OCI-LY1 (cell line): ENCODE measurements at regions not wholly inside any gene's neighbourhood (a gene's known extent, or its start where the extent isn't known, plus 50 kb on each side); places are given as distances from the start of the nearest gene placed in this dataset.

Experiments used
- H2AFZ ChIP-seq: fragments of 200-600 bp; sonication (generic), shearing (Covaris generic); 2 replicates; pipeline ENCODE4 v1.6.0; 2014; ENCODE audit warnings: antibody characterized with exemption, mild to moderate bottlenecking, low read length
- H3F3A ChIP-seq: fragments of 200-600 bp; sonication (generic), shearing (Covaris generic); 2 replicates; pipeline ENCODE4 v1.6.0; 2014; ENCODE audit warnings: mild to moderate bottlenecking, antibody characterized with exemption, low read length, moderate library complexity; ENCODE audit not compliant: insufficient read depth
- H3K27ac ChIP-seq: fragments of 200-600 bp; sonication (generic); 2 replicates; pipeline ENCODE4 v1.5.1; 2014; ENCODE audit warnings: low read length, mixed run types, mild to moderate bottlenecking, low read depth; ENCODE audit not compliant: poor library complexity, severe bottlenecking
- H3K27me3 ChIP-seq: fragments of 200-600 bp; sonication (generic); 2 replicates; pipeline ENCODE4 v1.6.0; 2014; ENCODE audit warnings: antibody characterized with exemption, mild to moderate bottlenecking, low read length, moderate library complexity; ENCODE audit not compliant: insufficient read depth
- H3K36me3 ChIP-seq: fragments of 200-600 bp; sonication (generic); 2 replicates; pipeline ENCODE4 v1.6.1; 2014; ENCODE audit warnings: mild to moderate bottlenecking, antibody characterized with exemption, low read length, moderate library complexity, mixed read lengths; ENCODE audit not compliant: insufficient read depth
- H3K4me1 ChIP-seq: fragments of 200-600 bp; sonication (generic); 2 replicates; pipeline ENCODE4 v1.5.1; 2014; ENCODE audit warnings: mild to moderate bottlenecking, low read length, moderate library complexity; ENCODE audit not compliant: insufficient read depth, severe bottlenecking
- H3K4me2 ChIP-seq: fragments of 200-600 bp; sonication (generic), shearing (Covaris generic); 2 replicates; pipeline ENCODE4 v1.6.1; 2014; ENCODE audit warnings: low read length
- H3K4me3 ChIP-seq: fragments of 200-600 bp; sonication (generic); 2 replicates; pipeline ENCODE4 v1.5.1; 2014; ENCODE audit warnings: low read length, low read depth, mild to moderate bottlenecking, mixed read lengths; ENCODE audit not compliant: poor library complexity, severe bottlenecking
- H3K79me2 ChIP-seq: fragments of 200-600 bp; shearing (Covaris generic); 2 replicates; pipeline ENCODE4 v1.6.1; 2016; ENCODE audit warnings: mixed run types, low read length, mixed read lengths; ENCODE audit not compliant: insufficient read depth
- H3K9ac ChIP-seq: fragments of 200-600 bp; sonication (generic), shearing (Covaris generic); 2 replicates; pipeline ENCODE4 v1.6.1; 2014; ENCODE audit warnings: mild to moderate bottlenecking, low read length, mixed read lengths
- H3K9me2 ChIP-seq: fragments of 200-600 bp; sonication (generic), shearing (Covaris generic); 2 replicates; pipeline ENCODE4 v1.6.1; 2014; ENCODE audit warnings: low read depth, mild to moderate bottlenecking, low read length, mixed read lengths
- H3K9me3 ChIP-seq: fragments of 200-600 bp; shearing (Covaris generic); 2 replicates; pipeline ENCODE4 v1.6.1; 2014; ENCODE audit warnings: low read length, mixed read lengths
- H4K20me1 ChIP-seq: fragments of 200-600 bp; sonication (generic), shearing (Covaris generic); 2 replicates; pipeline ENCODE4 v1.6.0; 2016; ENCODE audit warnings: mild to moderate bottlenecking, low read length; ENCODE audit not compliant: insufficient read depth
- CTCF ChIP-seq: fragments of 200-600 bp; sonication (generic), shearing (Covaris generic); IDR thresholded peaks from 2 replicates; pipeline ENCODE4 v1.5.1; 2017; ENCODE audit warnings: mild to moderate bottlenecking, antibody characterized with exemption, low read length, moderate library complexity, mixed read lengths
- EZH2 ChIP-seq: fragments of 200-600 bp; sonication (generic), shearing (Covaris generic); IDR thresholded peaks from 2 replicates; pipeline ENCODE4 v1.8.0; 2017; ENCODE audit warnings: borderline replicate concordance, mixed run types, mild to moderate bottlenecking, antibody characterized with exemption, low read length, moderate library complexity, mixed read lengths

GRCh38 chr14:31961896-31962295 lies 115.2 kb upstream of the ARHGAP5 start:
- no peaks in the 10 kb centered on the region for H3K36me3 ChIP-seq
- TF ChIP-seq EZH2: no peak
- no peak for TF ChIP-seq CTCF
- H3K9ac ChIP-seq: no peak overlapping the region
- no peak overlapping the region for H3K27ac ChIP-seq
- H3K27me3 ChIP-seq: no peaks in the 10 kb centered on the region
- no peak overlapping the region for H3K4me2 ChIP-seq
- no peak overlapping the region for H2AFZ ChIP-seq
- no peak overlapping the region for H3K4me3 ChIP-seq
- no peaks in the 10 kb centered on the region for H3F3A ChIP-seq
- no peaks in the 10 kb centered on the region for H3K9me3 ChIP-seq
- no peaks in the 10 kb centered on the region for H3K4me1 ChIP-seq
- no peaks in the 10 kb centered on the region for H3K79me2 ChIP-seq
- no peaks in the 10 kb centered on the region for H4K20me1 ChIP-seq
- no peaks in the 10 kb centered on the region for H3K9me2 ChIP-seq

DNA sequence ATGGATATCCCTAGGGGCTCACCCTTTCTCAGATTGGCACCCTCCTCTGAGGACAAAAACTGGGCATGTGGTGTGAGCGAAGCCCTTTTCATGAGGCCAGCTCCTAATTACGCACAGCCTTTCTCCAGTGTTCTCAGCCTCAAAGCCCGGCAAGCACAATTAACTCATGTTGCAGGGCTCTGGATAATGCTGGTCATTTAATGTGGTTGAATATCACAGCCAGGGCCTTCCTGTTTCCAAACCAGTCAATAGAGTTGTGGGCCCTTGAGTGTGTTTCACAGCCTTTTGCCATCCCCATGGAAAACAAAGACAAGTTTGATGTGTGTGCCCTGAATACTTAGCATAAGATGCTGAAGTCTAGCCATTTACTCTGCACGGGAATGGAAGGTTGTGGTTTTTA lies 114.2 kb upstream of the ARHGAP5 start:
- H3K4me1 ChIP-seq: no peaks in the 10 kb centered on the region
- H3K9ac ChIP-seq: no peak overlapping the region
- no peaks in the 10 kb centered on the region for H3K9me3 ChIP-seq
- H3K4me3 ChIP-seq: no peak overlapping the region
- no peaks in the 10 kb centered on the region for H3K36me3 ChIP-seq
- H3K9me2 ChIP-seq: no peaks in the 10 kb centered on the region
- no peaks in the 10 kb centered on the region for H3K79me2 ChIP-seq
- no peak overlapping the region for H2AFZ ChIP-seq
- no peak overlapping the region for H3K27ac ChIP-seq
- TF ChIP-seq CTCF (no peak), EZH2 (no peak)
- H3K27me3 ChIP-seq: no peaks in the 10 kb centered on the region
- no peaks in the 10 kb centered on the region for H4K20me1 ChIP-seq
- H3F3A ChIP-seq: no peaks in the 10 kb centered on the region
- H3K4me2 ChIP-seq: no peak overlapping the region

- Histone ChIP-seq H3K4me2 (no peak overlapping the region), H3K79me2 (no peaks in the 10 kb centered on the region), H3K27ac (no peak overlapping the region), H2AFZ (no peak overlapping the region), H3K9me3 (no peaks in the 10 kb centered on the region), H3K36me3 (no peaks in the 10 kb centered on the region), H3K9me2 (no peaks in the 10 kb centered on the region), H3K4me3 (no peak overlapping the region), H4K20me1 (no peaks in the 10 kb centered on the region), H3K9ac (no peak overlapping the region), H3K27me3 (no peaks in the 10 kb centered on the region), H3K4me1 (no peaks in the 10 kb centered on the region), H3F3A (no peaks in the 10 kb centered on the region)
- TF ChIP-seq CTCF (no peak), EZH2 (no peak)
Observed at GRCh38 chr14:31963587-31963986, 113.5 kb upstream of the ARHGAP5 start.
